Endothelial cell of umbilical vein (primary cell): ENCODE measurements at regions not wholly inside any gene's neighbourhood (a gene's known extent, or its start where the extent isn't known, plus 50 kb on each side); places are given as distances from the start of the nearest gene placed in this dataset.

Experiments
- BruUV-seq: library from RNA; stranded (reverse); fragments of 400-500 nt; replicated peaks from 2 replicates; lab custom pipeline; 2021; lab: Mats Ljungman, UMichigan
- CTCF ChIA-PET: fragments of 300-600, 350-600 bp; sonication (Branson Sonifier 250); formaldehyde crosslinking; loops from one replicate; lab custom pipeline; 2021; ENCODE audit warnings: antibody characterized with exemption, inconsistent platforms; lab: Charles Lee
- POLR2A ChIA-PET: fragments of 300-600, 350-600 bp; sonication (Branson Sonifier 250); formaldehyde crosslinking; loops from one replicate; lab custom pipeline; 2021; ENCODE audit warnings: antibody characterized with exemption, inconsistent platforms; lab: Charles Lee
- DNase-seq: peaks from one replicate; pipeline ENCODE4 v3.0.0-alpha.2; 2011; ENCODE audit warnings: low read depth, low spot score
- FAIRE-seq: peaks from 2 replicates; lab custom pipeline; 2011; peaks lifted over from hg19 to GRCh38; lab: Jason Lieb, UNC
- H2AFZ ChIP-seq: 2 replicates; pipeline ENCODE4 v1.6.0; 2012; ENCODE audit warnings: low read depth, low read length, control low read depth, inconsistent platforms
- H3K27ac ChIP-seq: 2 replicates; pipeline ENCODE4 v1.5.1; 2011; ENCODE audit warnings: low read depth, mild to moderate bottlenecking, control low read depth, low read length, moderate library complexity; ENCODE audit not compliant: insufficient read depth
- H3K27me3 ChIP-seq, 2 experiments: 2 replicates each; pipeline versions ENCODE4 v1.6.0 to v1.6.1; 2011; ENCODE audit warnings: low read length in 2 of 2, mixed read lengths in 1 of 2; ENCODE audit not compliant: control insufficient read depth in 2 of 2, insufficient read depth in 2 of 2
- H3K36me3 ChIP-seq, 2 experiments: 2 replicates in 1 of 2; 3 replicates in 1 of 2; pipeline ENCODE4 v1.5.1; 2011; ENCODE audit warnings: low read length in 2 of 2, mild to moderate bottlenecking in 1 of 2, moderate library complexity in 1 of 2; ENCODE audit not compliant: control insufficient read depth in 2 of 2, insufficient read depth in 2 of 2; ENCODE audit errors: extremely low read depth in 1 of 2
- H3K4me1 ChIP-seq: 3 replicates; pipeline ENCODE4 v1.5.1; 2011; ENCODE audit warnings: mild to moderate bottlenecking, low read length; ENCODE audit not compliant: control insufficient read depth, insufficient read depth; ENCODE audit errors: extremely low read depth
- H3K4me2 ChIP-seq: 2 replicates; pipeline ENCODE4 v1.6.1; 2011; ENCODE audit warnings: low read length, control low read depth, mixed read lengths; ENCODE audit not compliant: insufficient read depth
- H3K4me3 ChIP-seq, 3 experiments: fragments of 200-600 bp in 1 of 3; sonication (generic), shearing (Covaris generic) in 1 of 3; replicated peaks in 1 of 3; 2 replicates each; pipeline ENCODE4 v1.5.1; 2011 to 2016; ENCODE audit warnings: control low read depth in 3 of 3, low read length in 3 of 3, mild to moderate bottlenecking in 2 of 3, inconsistent platforms in 1 of 3, low read depth in 1 of 3, moderate library complexity in 1 of 3; ENCODE audit not compliant: insufficient read depth in 1 of 3
- H3K79me2 ChIP-seq: 2 replicates; pipeline ENCODE4 v1.6.0; 2012; ENCODE audit warnings: low read length, inconsistent platforms; ENCODE audit not compliant: control insufficient read depth, insufficient read depth
- H3K9ac ChIP-seq: replicated peaks from 2 replicates; pipeline ENCODE3; 2011; ENCODE audit warnings: low read length, control low read depth; ENCODE audit not compliant: insufficient read depth; ENCODE audit errors: extremely low read depth
- H3K9me1 ChIP-seq: replicated peaks from 3 replicates; pipeline ENCODE4 v1.6.0; 2011; ENCODE audit warnings: mild to moderate bottlenecking, low read length; ENCODE audit not compliant: control insufficient read depth, insufficient read depth; ENCODE audit errors: extremely low read depth
- H3K9me3 ChIP-seq: replicated peaks from 2 replicates; pipeline ENCODE4 v1.5.1; 2012; ENCODE audit warnings: low read length, inconsistent platforms; ENCODE audit not compliant: control insufficient read depth, insufficient read depth
- H4K20me1 ChIP-seq: replicated peaks from 2 replicates; pipeline ENCODE3; 2011; ENCODE audit warnings: mild to moderate bottlenecking, low read length; ENCODE audit not compliant: control insufficient read depth, insufficient read depth; ENCODE audit errors: extremely low read depth
- EZH2 ChIP-seq: IDR thresholded peaks from 2 replicates; pipeline ENCODE4 v1.6.1; 2012; ENCODE audit warnings: borderline replicate concordance, low read depth, mild to moderate bottlenecking, moderate library complexity, low read length, inconsistent platforms; ENCODE audit not compliant: severe bottlenecking
- FOS ChIP-seq: IDR thresholded peaks from 2 replicates; pipeline ENCODE4 v1.6.1; 2011; ENCODE audit warnings: mild to moderate bottlenecking, low read length, moderate library complexity, borderline replicate concordance; ENCODE audit not compliant: insufficient read depth
- GATA2 ChIP-seq: IDR thresholded peaks from 2 replicates; pipeline ENCODE4 v1.7.0; 2011; ENCODE audit warnings: low read depth, mild to moderate bottlenecking, moderate library complexity, mixed read lengths, low read length; ENCODE audit not compliant: insufficient read length, insufficient read depth
- JUN ChIP-seq: IDR thresholded peaks from 2 replicates; pipeline ENCODE4 v1.6.1; 2011; ENCODE audit warnings: borderline replicate concordance, low read depth; ENCODE audit not compliant: insufficient read length, insufficient read depth
- MAX ChIP-seq: IDR thresholded peaks from 2 replicates; pipeline ENCODE4 v1.6.1; 2011; ENCODE audit not compliant: insufficient read depth, insufficient read length
- POLR2AphosphoS5 ChIP-seq: IDR thresholded peaks from 2 replicates; pipeline ENCODE4 v1.6.1; 2012; ENCODE audit warnings: low read depth, mild to moderate bottlenecking, control low read depth, low read length, moderate library complexity; ENCODE audit not compliant: insufficient read depth
- dilution Hi-C: fragments of 300-500 bp; cut with MboI; formaldehyde crosslinking; loops from one replicate; pipeline ENCODE4 v1.15.0; 2019; ENCODE audit warnings: low sequenced_read_pairs; ENCODE audit not compliant: extremely low pct_ligation_motif_present
- intact Hi-C: fragments of 100-400 bp; cut with micrococcal nuclease; formaldehyde crosslinking; loops from one replicate; pipeline ENCODE4 v1.10.0; 2022

DNA sequence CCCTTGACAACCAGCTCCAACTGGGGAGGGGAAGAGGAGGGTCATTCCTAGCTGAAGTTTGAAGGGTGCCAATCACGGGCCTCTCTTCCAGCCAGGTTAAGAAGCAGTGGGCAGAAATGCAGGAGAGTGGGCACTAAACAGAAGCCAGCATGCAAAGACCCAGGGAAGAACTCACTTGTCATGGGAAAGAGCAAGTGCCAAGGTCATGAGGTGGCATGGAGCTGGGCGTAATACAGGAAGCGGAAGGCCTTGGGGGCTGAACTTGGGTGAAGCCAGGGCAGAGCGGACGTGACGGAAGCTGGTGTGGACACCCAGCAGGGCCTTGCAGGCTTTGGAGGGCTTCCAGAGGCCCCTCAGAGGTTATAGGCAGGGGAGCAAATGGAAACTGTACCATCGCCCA is 302.1 kb downstream of the MAF start:
- Histone ChIP-seq H3K4me2 (no peak overlapping the region), H3K9ac (no peak overlapping the region), H3K27ac (no peak overlapping the region), H3K9me1 (no peaks in the 10 kb centered on the region), H3K4me3 (no peak overlapping the region), H2AFZ (no peak overlapping the region), H3K9me3 (peaks cover 7% of the 10 kb centered on the region), H3K36me3 (no peaks in the 10 kb centered on the region), H3K4me1 (no peaks in the 10 kb centered on the region), H3K27me3 (no peaks in the 10 kb centered on the region), H4K20me1 (no peaks in the 10 kb centered on the region), H3K79me2 (no peaks in the 10 kb centered on the region)
- intact Hi-C loops (no loop called here), dilution Hi-C loops (no loop called here)
- ChIA-PET POLR2A (no interaction called here), CTCF (interaction anchor here (0.6 to 0.7 kb wide), 2 partner anchors 169 to 1082 kb away, joined by 3 read pairs; no protein-coding TSS in a partner anchor)
- BruUV-seq: no TSS peak
- no peak for DNase-seq
- TF ChIP-seq FOS (no peak), JUN (no peak), POLR2AphosphoS5 (no peak), EZH2 (no peak), MAX (no peak), GATA2 (no peak)
- FAIRE-seq: no peak

GRCh38 chr16:79297805-79298204 is 302.7 kb downstream of the MAF start:
- POLR2A ChIA-PET: no interaction called here
- Histone ChIP-seq H3K27me3 (no peaks in the 10 kb centered on the region), H2AFZ (no peak overlapping the region), H3K9ac (no peak overlapping the region), H3K9me3 (peaks cover 7% of the 10 kb centered on the region), H4K20me1 (no peaks in the 10 kb centered on the region), H3K36me3 (no peaks in the 10 kb centered on the region), H3K9me1 (no peaks in the 10 kb centered on the region), H3K79me2 (no peaks in the 10 kb centered on the region), H3K4me1 (no peaks in the 10 kb centered on the region), H3K4me2 (no peak overlapping the region), H3K27ac (no peak overlapping the region), H3K4me3 (no peak overlapping the region)
- FAIRE-seq (no peak), DNase-seq (no peak)
- intact Hi-C loops (no loop called here), dilution Hi-C loops (no loop called here)
- BruUV-seq: no TSS peak
- CTCF ChIA-PET: no interaction called here
- TF ChIP-seq POLR2AphosphoS5: no peak
- no peak for TF ChIP-seq GATA2
